Astrocyte of the cerebellum (primary cell): ENCODE measurements at regions not wholly inside any gene's neighbourhood (a gene's known extent, or its start where the extent isn't known, plus 50 kb on each side); places are given as distances from the start of the nearest gene placed in this dataset.

Experiments used
- DNase-seq: peaks from one replicate; pipeline ENCODE4 v3.0.0-alpha.2; 2011; ENCODE audit warnings: low read depth
- H3K4me3 ChIP-seq: 2 replicates; pipeline ENCODE4 v1.5.1; 2011; ENCODE audit warnings: mild to moderate bottlenecking, low read depth, low read length, moderate library complexity
- in situ Hi-C: cut with HindIII; loops from 2 replicates; pipeline ENCODE4 v1.10.0; 2017; ENCODE audit warnings: low sequenced_read_pairs
- TF ChIP-seq, protein P1 (sequence below): IDR thresholded peaks from 2 replicates; pipeline ENCODE4 v1.5.1; 2012; ENCODE audit warnings: low read length, low read depth, moderate library complexity, mild to moderate bottlenecking; ENCODE audit errors: missing control alignments

DNA sequence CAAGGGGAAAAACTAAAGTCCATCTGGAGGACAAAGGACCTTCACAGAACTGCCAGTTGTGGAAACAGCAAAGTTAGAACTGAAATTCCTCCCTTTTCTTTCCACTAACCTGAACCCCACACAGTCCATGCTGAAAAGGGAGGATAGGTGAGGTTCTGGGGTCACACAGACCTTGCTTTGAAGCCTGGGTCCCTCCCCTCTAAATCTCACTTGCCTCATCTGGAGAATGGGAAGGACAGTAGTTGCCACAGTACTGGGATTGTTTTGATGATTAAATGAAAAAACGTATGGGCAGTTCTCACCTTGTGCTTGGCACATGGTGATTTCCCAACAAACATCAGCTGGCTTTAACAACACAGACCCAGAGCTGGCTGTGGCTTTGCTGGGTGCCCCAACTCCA is 166.4 kb upstream of the LRIG1 start:
- no peak overlapping the region for H3K4me3 ChIP-seq
- TF ChIP-seq, protein P1, sequence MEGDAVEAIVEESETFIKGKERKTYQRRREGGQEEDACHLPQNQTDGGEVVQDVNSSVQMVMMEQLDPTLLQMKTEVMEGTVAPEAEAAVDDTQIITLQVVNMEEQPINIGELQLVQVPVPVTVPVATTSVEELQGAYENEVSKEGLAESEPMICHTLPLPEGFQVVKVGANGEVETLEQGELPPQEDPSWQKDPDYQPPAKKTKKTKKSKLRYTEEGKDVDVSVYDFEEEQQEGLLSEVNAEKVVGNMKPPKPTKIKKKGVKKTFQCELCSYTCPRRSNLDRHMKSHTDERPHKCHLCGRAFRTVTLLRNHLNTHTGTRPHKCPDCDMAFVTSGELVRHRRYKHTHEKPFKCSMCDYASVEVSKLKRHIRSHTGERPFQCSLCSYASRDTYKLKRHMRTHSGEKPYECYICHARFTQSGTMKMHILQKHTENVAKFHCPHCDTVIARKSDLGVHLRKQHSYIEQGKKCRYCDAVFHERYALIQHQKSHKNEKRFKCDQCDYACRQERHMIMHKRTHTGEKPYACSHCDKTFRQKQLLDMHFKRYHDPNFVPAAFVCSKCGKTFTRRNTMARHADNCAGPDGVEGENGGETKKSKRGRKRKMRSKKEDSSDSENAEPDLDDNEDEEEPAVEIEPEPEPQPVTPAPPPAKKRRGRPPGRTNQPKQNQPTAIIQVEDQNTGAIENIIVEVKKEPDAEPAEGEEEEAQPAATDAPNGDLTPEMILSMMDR: no peak
- DNase-seq: no peak
- in situ Hi-C loops: no loop called here

DNA sequence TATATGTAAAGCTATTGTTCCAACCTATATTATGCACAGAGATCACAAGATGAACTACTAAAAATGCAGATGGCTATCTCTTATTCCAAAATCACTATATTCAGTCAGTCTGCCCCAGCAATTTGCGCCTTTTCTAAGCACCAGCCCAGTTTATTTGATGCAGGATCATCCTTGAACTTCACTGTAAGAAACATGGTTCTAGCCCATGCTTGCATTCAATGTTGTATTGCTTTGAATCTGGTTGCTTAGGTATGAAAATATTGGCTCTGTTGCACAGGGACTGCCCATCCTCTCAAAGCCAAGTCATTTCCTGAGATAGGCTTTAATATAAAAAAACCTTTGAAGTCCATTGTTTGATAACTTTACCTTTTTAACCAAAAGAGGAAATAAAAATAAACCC is 170.5 kb upstream of the LRIG1 start:
- H3K4me3 ChIP-seq: no peak overlapping the region
- in situ Hi-C loops: no loop called here
- DNase-seq: no peak
- TF ChIP-seq, protein P1: no peak

DNA sequence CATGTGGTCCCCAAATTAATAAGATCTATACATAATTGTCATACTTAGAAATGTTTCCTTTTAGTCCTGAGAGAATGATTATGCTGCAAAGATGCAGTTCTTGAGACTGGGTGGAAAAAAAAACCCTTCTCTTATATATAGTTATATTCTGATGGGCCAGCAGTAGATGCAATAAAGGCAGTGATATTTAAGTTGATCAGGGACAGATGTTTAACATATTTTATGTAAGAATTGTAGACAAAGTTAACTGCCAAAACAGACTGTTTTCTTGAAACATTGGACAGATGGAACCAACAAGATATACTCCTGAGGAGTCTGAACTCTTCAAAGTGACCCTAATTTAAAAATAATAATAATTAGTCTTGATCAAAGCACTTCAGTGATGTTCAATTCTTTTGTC is 172.0 kb upstream of the LRIG1 start:
- H3K4me3 ChIP-seq: no peak overlapping the region
- TF ChIP-seq, protein P1: no peak
- no peak for DNase-seq
- in situ Hi-C loops: no loop called here

DNA sequence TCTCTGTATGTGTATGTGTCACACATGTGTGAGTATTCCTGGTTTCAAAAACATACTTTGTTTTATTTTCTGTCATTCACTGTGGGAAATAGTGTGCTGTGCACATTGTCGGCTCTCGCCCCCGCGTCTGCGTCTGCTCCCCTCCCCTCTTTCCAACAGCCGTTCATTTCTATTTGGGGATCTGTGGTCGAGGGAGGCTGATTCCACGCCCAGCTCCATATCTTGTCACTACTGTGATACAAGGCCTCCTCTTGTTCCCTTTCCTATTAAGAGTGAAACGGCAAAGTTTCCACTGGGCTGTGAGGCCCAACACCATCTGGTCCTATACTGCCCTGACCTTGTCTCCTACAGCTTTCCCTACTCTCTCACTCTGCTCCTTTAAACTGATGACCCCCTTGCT is 172.5 kb upstream of the LRIG1 start:
- TF ChIP-seq, protein P1: no peak
- in situ Hi-C loops: no loop called here
- H3K4me3 ChIP-seq: no peak overlapping the region
- no peak for DNase-seq

DNA sequence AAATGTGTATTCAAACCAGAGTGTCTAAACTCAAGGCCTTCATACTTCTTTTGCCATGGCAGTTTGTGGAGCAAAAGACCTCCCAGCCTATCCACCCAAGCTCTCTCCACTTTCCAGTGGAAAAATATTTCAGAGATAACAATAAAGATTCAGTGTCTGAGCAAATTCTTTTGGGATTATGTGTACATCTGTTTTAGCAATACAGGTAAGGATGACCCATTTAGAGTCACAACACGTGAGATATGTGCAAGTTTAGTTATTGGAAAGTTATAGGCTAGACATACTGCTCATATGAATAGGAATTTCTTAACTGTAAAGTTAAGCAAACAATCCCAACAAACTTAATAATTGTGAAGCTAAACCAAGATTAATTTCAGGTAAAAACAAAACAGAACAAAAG is 174.5 kb upstream of the LRIG1 start:
- H3K4me3 ChIP-seq: no peak overlapping the region
- TF ChIP-seq, protein P1: no peak
- in situ Hi-C loops: no loop called here
- DNase-seq: no peak

DNA sequence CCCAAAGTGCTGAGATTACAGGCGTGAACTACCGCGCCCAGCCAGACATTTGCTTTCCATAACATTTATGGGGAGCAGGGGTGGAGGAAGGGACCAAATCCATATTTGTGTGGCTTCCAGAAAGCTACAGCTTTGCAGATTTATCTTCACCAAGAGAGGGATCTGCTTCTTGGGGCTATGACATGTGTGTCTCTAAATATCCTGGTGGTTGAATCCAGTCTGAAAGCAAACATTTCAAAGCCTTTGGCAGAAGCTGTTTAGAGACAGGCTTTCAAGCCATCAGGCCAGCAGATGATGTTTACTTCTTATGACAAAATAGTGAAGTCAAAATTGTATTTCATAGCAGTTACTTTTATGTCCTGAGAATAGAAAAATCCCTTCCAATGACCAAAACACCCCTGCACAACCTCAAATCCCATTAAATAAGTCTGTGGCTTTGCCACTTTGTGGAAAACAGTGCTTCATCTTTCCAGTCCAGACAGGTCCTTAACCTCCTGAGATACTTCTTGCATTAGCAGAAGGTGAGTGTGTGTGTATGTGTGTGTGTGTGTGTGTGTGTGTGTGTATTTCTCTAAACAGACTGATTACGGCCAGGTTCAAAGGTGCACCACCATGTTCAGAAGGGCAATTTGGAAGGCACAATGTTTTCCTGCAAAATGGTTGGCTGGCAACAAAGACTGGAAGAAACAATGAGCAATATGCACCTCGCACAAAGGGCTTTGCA is 191.4 kb upstream of the LRIG1 start:
- in situ Hi-C loops: no loop called here
- H3K4me3 ChIP-seq: no peak overlapping the region
- TF ChIP-seq, protein P1: no peak
- DNase-seq: no peak
